ENCODE measurements at regions not wholly inside any gene's neighbourhood (a gene's known extent, or its start where the extent isn't known, plus 50 kb on each side); places are given as distances from the start of the nearest gene placed in this dataset.

GRCh38 chr18:22473366-22473765 is 55.7 kb upstream of the CTAGE1 start:
- FAIRE-seq (no peak), DNase-seq (ENCODE audit: low read depth in 1 of 2, low spot score in 1 of 2) (no peak), ATAC-seq (no peak)
- 51% methylated on average over 3 of the region's 3 CpGs for WGBS (ENCODE audit: missing lambda C conversion rate)
- Histone ChIP-seq H3K4me1 (peaks cover 30% of the 10 kb centered on the region), H3K9me3 (peaks cover 6% of the 10 kb centered on the region), H3K4me3 (no peak overlapping the region), H3K4me2 (no peak overlapping the region), H3K27ac (no peak overlapping the region)
- POLR2A ChIA-PET = no interaction called here
- CTCF ChIA-PET = no interaction called here
- TF ChIP-seq CTCF (IDR thresholded peaks at IDR 0.05) (no peak), USF2 (IDR thresholded peaks at IDR 0.05) (no peak), ZNF302 (CRISPR knock-in tag; IDR thresholded peaks at IDR 0.05) (no peak), SMC3 (IDR thresholded peaks at IDR 0.05) (no peak), RFX5 (IDR thresholded peaks at IDR 0.05) (no peak), ELK1 (IDR thresholded peaks at IDR 0.05; ENCODE audit: low read depth, low read length) (no peak), GATA3 (IDR thresholded peaks at IDR 0.05; ENCODE audit: borderline replicate concordance) (no peak), NR3C1 (IDR thresholded peaks at IDR 0.05) (no peak), CBX2 (IDR thresholded peaks at IDR 0.05; ENCODE audit: borderline replicate concordance, low read depth) (no peak), HDAC2 (IDR thresholded peaks at IDR 0.05) (no peak), CHD4 (IDR thresholded peaks at IDR 0.05; ENCODE audit: borderline replicate concordance) (no peak), FOSB (CRISPR knock-in tag; IDR thresholded peaks at IDR 0.05) (no peak), ATOH8 (CRISPR knock-in tag; IDR thresholded peaks at IDR 0.05; ENCODE audit: low read depth) (no peak), RARB (CRISPR knock-in tag; IDR thresholded peaks at IDR 0.05) (no peak), FOSL2 (IDR thresholded peaks at IDR 0.05) (no peak), FOSL2 (CRISPR knock-in tag; IDR thresholded peaks at IDR 0.05) (no peak), POLR2A (IDR thresholded peaks at IDR 0.05; ENCODE audit: low read length) (no peak), RNF2 (IDR thresholded peaks at IDR 0.05; ENCODE audit: borderline replicate concordance, low read depth) (no peak)

GRCh38 chr18:22475426-22476100 is 57.8 kb upstream of the CTAGE1 start:
- FAIRE-seq = no peak
- WGBS (ENCODE audit: missing lambda C conversion rate) = 75% methylated on average over 7 of the region's 7 CpGs
- Histone ChIP-seq H3K4me2 (no peak overlapping the region), H3K27ac (no peak overlapping the region), H3K4me3 (no peak overlapping the region), H3K4me1 (peaks cover 11% of the 10 kb centered on the region), H3K9me3 (no peaks in the 10 kb centered on the region)
- DNase-seq (ENCODE audit: low read depth in 1 of 2, low spot score in 1 of 2) = no peak
- ATAC-seq = no peak
- CTCF ChIA-PET = interaction anchor here (1.7 kb wide), 1 partner anchor 11 kb away, joined by 3 read pairs; no protein-coding TSS in a partner anchor
- POLR2A ChIA-PET = no interaction called here
- TF ChIP-seq ZC3H11A (IDR thresholded peaks at IDR 0.05) (no peak), CTCF (IDR thresholded peaks at IDR 0.05) (no peak), CBX8 (IDR thresholded peaks at IDR 0.05) (no peak), CHD4 (IDR thresholded peaks at IDR 0.05; ENCODE audit: borderline replicate concordance) (no peak), RNF2 (IDR thresholded peaks at IDR 0.05; ENCODE audit: borderline replicate concordance, low read depth) (no peak), RCOR1 (IDR thresholded peaks at IDR 0.05; ENCODE audit: low read depth, low read length) (no peak), FOXS1 (CRISPR knock-in tag; IDR thresholded peaks at IDR 0.05) (no peak), FOSB (CRISPR knock-in tag; IDR thresholded peaks at IDR 0.05) (no peak), POLR2A (IDR thresholded peaks at IDR 0.05; ENCODE audit: low read length) (no peak), HOXB13 (CRISPR knock-in tag; IDR thresholded peaks at IDR 0.05; ENCODE audit: low read depth) (no peak), BHLHE40 (IDR thresholded peaks at IDR 0.05; ENCODE audit: low read depth, low read length) (no peak), HEYL (CRISPR knock-in tag; IDR thresholded peaks at IDR 0.05) (no peak), PBX3 (IDR thresholded peaks at IDR 0.05) (no peak), SMC3 (IDR thresholded peaks at IDR 0.05) (no peak), HOXA7 (CRISPR knock-in tag; IDR thresholded peaks at IDR 0.05) (no peak), EHMT2 (IDR thresholded peaks at IDR 0.05; ENCODE audit: low read depth) (no peak)
